ENCODE measurements at regions not wholly inside any gene's neighbourhood (a gene's known extent, or its start where the extent isn't known, plus 50 kb on each side); places are given as distances from the start of the nearest gene placed in this dataset.

GRCh38 chr12:105975351-105975750 lies 163.4 kb downstream of the NUAK1 start:
- DNase-seq = no peak
- intact Hi-C loops (cut with DNase I) = no loop called here

- no peak for DNase-seq
These were observed 161.5 kb downstream of the NUAK1 start for GRCh38 chr12:105977236-105977635.

DNA sequence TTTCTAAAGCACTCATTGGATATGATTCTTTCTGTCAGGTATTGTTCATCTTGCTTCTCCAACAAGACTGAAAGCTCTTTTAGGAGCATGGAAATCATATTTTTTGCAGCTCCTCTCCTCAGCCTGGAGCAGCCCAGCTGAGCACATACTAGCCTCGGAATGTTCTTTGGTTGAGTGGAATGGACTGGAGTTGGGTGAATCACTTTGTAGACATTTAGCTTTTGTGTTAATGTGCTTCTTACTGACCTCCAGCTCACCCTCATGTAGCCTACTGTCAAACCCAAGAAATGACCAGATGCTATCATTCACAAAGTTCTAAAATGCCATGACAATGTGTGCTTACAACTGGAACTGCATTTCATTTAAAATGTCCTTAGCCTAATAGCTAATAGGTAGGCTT lies 161.1 kb downstream of the NUAK1 start:
- intact Hi-C loops (cut with DNase I) = no loop called here
- DNase-seq = no peak

More at GRCh38 chr12:105977236-105977635, 161.5 kb downstream of the NUAK1 start:
- intact Hi-C loops (cut with DNase I) = no loop called here

DNA sequence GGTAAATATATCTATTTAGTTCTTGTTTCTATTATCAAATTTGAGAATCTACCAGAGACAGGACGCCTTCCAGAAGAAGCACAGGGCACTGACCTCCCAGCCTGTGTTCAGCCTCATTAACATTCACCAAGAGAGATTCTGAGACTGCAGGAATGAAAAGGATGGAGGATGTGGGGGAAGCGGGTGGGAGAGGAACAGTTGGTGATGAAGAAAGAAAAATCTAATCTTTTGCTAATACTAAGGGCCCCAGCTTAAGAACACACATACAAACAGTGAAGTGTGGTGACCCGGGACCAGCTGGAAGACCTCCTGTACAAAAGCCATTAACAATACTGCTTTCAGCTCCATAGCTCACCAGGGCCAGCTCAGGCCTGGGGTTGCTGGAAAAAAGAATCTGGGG lies 160.5 kb downstream of the NUAK1 start:
- intact Hi-C loops (cut with DNase I) = no loop called here

GRCh38 chr12:105978686-105979085 lies 160.1 kb downstream of the NUAK1 start:
- intact Hi-C loops (cut with DNase I) = no loop called here
- no peak for DNase-seq

More for the DNA sequence above, 160.5 kb downstream of the NUAK1 start:
- no peak for DNase-seq

GRCh38 chr12:105980085-105980484 lies 158.7 kb downstream of the NUAK1 start:
- intact Hi-C loops (cut with DNase I) = no loop called here
- no peak for DNase-seq

DNA sequence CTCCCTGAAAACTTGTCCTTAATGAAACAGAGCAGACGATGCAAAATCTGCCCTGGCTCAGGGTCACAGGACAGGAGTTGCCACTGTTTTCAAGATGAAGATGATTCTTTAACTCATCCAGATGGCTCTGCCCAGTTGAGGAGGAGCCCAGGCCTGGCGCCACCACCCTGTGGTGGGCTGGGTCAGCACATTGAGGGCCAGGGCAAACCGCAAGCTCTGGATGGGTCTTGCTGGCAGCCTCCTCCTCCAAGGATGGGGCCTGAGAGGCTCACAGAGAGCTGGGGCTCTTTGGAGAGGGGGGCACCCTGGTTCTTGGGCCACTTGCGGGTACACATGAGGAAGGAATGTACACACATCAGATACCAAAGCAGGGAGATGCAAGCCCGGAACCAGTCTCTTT lies 158.2 kb downstream of the NUAK1 start:
- intact Hi-C loops (cut with DNase I) = no loop called here
- no peak for DNase-seq

- intact Hi-C loops (cut with DNase I) = no loop called here
- no peak for DNase-seq
These were observed 156.7 kb downstream of the NUAK1 start for GRCh38 chr12:105982022-105982421.

GRCh38 chr12:105983622-105984320 lies 155.0 kb downstream of the NUAK1 start:
- DNase-seq = no peak
- intact Hi-C loops (cut with DNase I) = no loop called here

GRCh38 chr12:105985383-105985782 lies 153.4 kb downstream of the NUAK1 start:
- intact Hi-C loops (cut with DNase I) = no loop called here
- DNase-seq = no peak

DNA sequence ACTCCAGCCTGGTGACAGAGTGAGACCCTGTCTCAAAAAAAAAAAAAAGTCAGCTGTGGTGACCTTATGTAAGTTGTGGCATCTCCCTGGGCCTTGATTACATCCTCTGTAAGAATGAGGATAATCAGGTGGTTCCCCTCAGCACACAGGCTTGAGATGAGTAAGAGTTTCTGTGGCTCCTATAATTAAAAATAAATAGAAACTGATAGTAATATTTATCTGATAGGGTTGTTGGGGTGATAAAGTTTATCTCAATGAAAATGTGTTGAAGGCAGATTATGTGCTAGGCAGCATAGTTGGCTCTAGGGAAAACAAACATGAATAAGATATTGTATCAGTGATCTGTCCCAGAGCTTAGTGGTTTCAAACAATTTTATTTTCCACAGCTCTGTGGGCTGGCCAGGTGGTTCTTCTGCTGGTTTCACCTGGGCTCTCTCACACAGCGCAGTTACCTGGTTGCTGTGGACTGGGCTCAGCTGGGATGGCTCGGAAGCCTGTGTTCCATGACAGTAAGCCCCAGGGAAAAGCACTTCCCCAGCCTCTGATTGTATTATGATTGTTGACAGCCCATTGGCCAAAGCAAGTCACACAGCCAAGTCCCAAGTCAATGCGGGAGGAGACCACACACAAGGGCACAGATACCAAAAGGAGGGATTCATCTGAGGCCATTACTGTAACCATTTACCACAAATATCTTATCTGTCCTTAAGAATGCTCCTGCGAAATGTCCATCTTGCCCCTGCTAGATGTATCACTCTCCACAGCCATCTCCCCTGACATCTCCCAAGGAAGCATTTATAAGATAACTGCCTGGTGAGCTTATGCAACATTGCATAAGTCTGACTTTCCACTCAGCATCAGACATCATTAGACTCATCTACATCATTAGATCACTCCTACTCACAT lies 151.7 kb downstream of the NUAK1 start:
- intact Hi-C loops (cut with DNase I) = no loop called here
- no peak for DNase-seq

DNA sequence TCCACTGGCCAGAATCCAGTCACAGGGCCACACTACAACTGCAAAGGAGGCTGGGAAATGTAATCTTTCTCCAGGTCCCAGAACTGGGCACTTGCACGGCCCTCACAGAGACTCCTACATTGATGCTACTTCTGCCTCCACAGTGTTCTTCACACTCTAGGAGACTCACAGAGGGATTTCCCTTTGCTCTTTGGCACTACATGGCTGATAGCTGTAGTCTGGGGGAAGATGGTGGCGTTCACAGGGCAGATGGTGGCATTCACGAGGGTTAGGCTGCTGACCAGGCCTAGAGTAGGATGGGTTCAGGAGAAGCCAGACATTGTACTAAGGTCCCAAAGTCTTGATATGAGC lies 151.1 kb downstream of the NUAK1 start:
- intact Hi-C loops (cut with DNase I) = no loop called here

DNA sequence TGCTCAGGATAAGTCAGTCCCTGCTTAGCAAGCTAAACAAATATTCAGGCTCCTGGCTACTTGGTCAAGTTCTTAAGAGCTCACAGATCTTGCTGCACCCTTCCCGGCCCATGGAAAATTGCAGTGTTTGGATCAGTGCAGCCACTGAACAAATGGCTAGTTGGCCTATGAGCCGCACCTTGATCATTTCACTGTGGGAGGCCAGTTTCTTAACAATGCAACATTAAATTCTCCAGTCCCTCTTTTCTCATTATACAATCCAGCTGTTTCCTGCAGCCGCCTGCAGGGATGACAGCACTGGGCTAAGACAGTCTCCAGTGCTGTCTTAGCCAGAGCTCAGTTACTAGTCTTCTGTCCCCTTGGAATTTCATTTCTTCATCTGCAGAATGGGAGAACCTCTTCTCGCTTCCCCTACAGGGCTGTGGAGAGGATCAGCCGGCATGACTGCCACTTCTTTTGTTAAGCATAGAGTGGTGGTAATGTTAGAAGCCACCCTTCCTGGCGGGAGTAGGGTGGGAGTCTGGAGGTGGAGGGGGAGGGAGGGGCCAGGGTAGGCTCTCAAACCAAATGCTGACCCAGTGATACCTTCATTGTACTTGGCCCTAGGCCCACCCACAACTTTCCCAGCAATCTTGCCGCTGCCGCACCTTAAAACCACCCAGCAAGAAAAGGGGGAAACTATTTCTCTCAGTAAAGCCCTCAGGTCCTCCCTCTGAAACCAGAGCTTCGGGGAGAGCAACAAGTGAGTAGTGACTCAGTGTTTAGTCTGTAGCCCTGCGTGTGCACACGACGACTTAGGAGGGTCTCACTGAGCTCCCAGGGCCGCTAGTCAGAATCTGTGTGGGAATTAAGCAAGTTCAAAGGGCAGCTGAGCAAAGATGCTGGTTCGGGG lies 145.7 kb downstream of the NUAK1 start:
- DNase-seq = no peak
- intact Hi-C loops (cut with DNase I) = no loop called here

More for the DNA sequence above, 151.1 kb downstream of the NUAK1 start:
- no peak for DNase-seq

GRCh38 chr12:105993766-105994555 lies 144.8 kb downstream of the NUAK1 start:
- intact Hi-C loops (cut with DNase I) = no loop called here
- DNase-seq = no peak

DNA sequence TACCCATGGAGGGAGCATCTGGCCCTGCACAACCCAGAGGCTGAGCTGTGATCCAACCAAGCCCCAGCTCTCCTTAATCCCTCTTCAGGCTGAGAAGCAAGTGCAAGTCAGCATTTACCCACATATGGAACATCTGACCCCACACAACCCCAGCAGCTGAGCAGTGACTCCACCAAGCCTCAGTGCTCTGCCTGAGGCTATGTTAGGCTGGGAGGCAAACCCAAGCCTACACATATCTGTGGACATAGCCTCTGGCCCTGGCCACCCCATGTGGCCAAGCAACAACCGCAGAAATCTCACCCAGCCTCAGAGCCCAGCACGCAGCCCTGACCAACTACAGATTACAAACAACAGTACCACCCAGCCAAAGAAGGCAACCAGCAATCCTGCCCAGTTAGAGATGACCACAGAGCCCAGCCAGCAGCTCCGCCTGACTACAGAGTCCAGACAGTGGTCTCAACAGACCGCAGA lies 142.8 kb downstream of the NUAK1 start:
- intact Hi-C loops (cut with DNase I) = no loop called here
- DNase-seq = no peak

- no peak for DNase-seq
- intact Hi-C loops (cut with DNase I) = no loop called here
These were observed 140.2 kb downstream of the NUAK1 start for GRCh38 chr12:105998561-105998960.

GRCh38 chr12:106000382-106001104 lies 138.2 kb downstream of the NUAK1 start:
- intact Hi-C loops (cut with DNase I) = no loop called here
- no peak for DNase-seq
